Endothelial cell of umbilical vein (primary cell): ENCODE measurements at regions not wholly inside any gene's neighbourhood (a gene's known extent, or its start where the extent isn't known, plus 50 kb on each side); places are given as distances from the start of the nearest gene placed in this dataset.

Source experiments
- BruUV-seq: library from RNA; stranded (reverse); fragments of 400-500 nt; replicated peaks from 2 replicates; lab custom pipeline; 2021; lab: Mats Ljungman, UMichigan
- CTCF ChIA-PET: fragments of 300-600, 350-600 bp; sonication (Branson Sonifier 250); formaldehyde crosslinking; loops from one replicate; lab custom pipeline; 2021; ENCODE audit warnings: antibody characterized with exemption, inconsistent platforms; lab: Charles Lee
- POLR2A ChIA-PET: fragments of 300-600, 350-600 bp; sonication (Branson Sonifier 250); formaldehyde crosslinking; loops from one replicate; lab custom pipeline; 2021; ENCODE audit warnings: antibody characterized with exemption, inconsistent platforms; lab: Charles Lee
- DNase-seq: peaks from one replicate; pipeline ENCODE4 v3.0.0-alpha.2; 2011; ENCODE audit warnings: low read depth, low spot score
- FAIRE-seq: peaks from 2 replicates; lab custom pipeline; 2011; peaks lifted over from hg19 to GRCh38; lab: Jason Lieb, UNC
- H2AFZ ChIP-seq: 2 replicates; pipeline ENCODE4 v1.6.0; 2012; ENCODE audit warnings: low read depth, low read length, control low read depth, inconsistent platforms
- H3K27ac ChIP-seq: 2 replicates; pipeline ENCODE4 v1.5.1; 2011; ENCODE audit warnings: low read depth, mild to moderate bottlenecking, control low read depth, low read length, moderate library complexity; ENCODE audit not compliant: insufficient read depth
- H3K27me3 ChIP-seq, 2 experiments: 2 replicates each; pipeline versions ENCODE4 v1.6.0 to v1.6.1; 2011; ENCODE audit warnings: low read length in 2 of 2, mixed read lengths in 1 of 2; ENCODE audit not compliant: control insufficient read depth in 2 of 2, insufficient read depth in 2 of 2
- H3K36me3 ChIP-seq, 2 experiments: 2 replicates in 1 of 2; 3 replicates in 1 of 2; pipeline ENCODE4 v1.5.1; 2011; ENCODE audit warnings: low read length in 2 of 2, mild to moderate bottlenecking in 1 of 2, moderate library complexity in 1 of 2; ENCODE audit not compliant: control insufficient read depth in 2 of 2, insufficient read depth in 2 of 2; ENCODE audit errors: extremely low read depth in 1 of 2
- H3K4me1 ChIP-seq: 3 replicates; pipeline ENCODE4 v1.5.1; 2011; ENCODE audit warnings: mild to moderate bottlenecking, low read length; ENCODE audit not compliant: control insufficient read depth, insufficient read depth; ENCODE audit errors: extremely low read depth
- H3K4me2 ChIP-seq: 2 replicates; pipeline ENCODE4 v1.6.1; 2011; ENCODE audit warnings: low read length, control low read depth, mixed read lengths; ENCODE audit not compliant: insufficient read depth
- H3K4me3 ChIP-seq, 3 experiments: fragments of 200-600 bp in 1 of 3; sonication (generic), shearing (Covaris generic) in 1 of 3; replicated peaks in 1 of 3; 2 replicates each; pipeline ENCODE4 v1.5.1; 2011 to 2016; ENCODE audit warnings: control low read depth in 3 of 3, low read length in 3 of 3, mild to moderate bottlenecking in 2 of 3, inconsistent platforms in 1 of 3, low read depth in 1 of 3, moderate library complexity in 1 of 3; ENCODE audit not compliant: insufficient read depth in 1 of 3
- H3K79me2 ChIP-seq: 2 replicates; pipeline ENCODE4 v1.6.0; 2012; ENCODE audit warnings: low read length, inconsistent platforms; ENCODE audit not compliant: control insufficient read depth, insufficient read depth
- H3K9ac ChIP-seq: replicated peaks from 2 replicates; pipeline ENCODE3; 2011; ENCODE audit warnings: low read length, control low read depth; ENCODE audit not compliant: insufficient read depth; ENCODE audit errors: extremely low read depth
- H3K9me1 ChIP-seq: replicated peaks from 3 replicates; pipeline ENCODE4 v1.6.0; 2011; ENCODE audit warnings: mild to moderate bottlenecking, low read length; ENCODE audit not compliant: control insufficient read depth, insufficient read depth; ENCODE audit errors: extremely low read depth
- H3K9me3 ChIP-seq: replicated peaks from 2 replicates; pipeline ENCODE4 v1.5.1; 2012; ENCODE audit warnings: low read length, inconsistent platforms; ENCODE audit not compliant: control insufficient read depth, insufficient read depth
- H4K20me1 ChIP-seq: replicated peaks from 2 replicates; pipeline ENCODE3; 2011; ENCODE audit warnings: mild to moderate bottlenecking, low read length; ENCODE audit not compliant: control insufficient read depth, insufficient read depth; ENCODE audit errors: extremely low read depth
- CTCF ChIP-seq, 2 donors: IDR thresholded peaks; 1 replicate in 1 of 2; 2 replicates in 1 of 2; pipeline ENCODE4 v1.5.1; 2011; ENCODE audit warnings: low read length in 2 of 2, mild to moderate bottlenecking in 2 of 2, moderate library complexity in 2 of 2, control low read depth in 1 of 2, inconsistent platforms in 1 of 2, low read depth in 1 of 2; ENCODE audit not compliant: insufficient read depth in 1 of 2; ENCODE audit errors: extremely low read depth in 1 of 2
- EZH2 ChIP-seq: IDR thresholded peaks from 2 replicates; pipeline ENCODE4 v1.6.1; 2012; ENCODE audit warnings: borderline replicate concordance, low read depth, mild to moderate bottlenecking, moderate library complexity, low read length, inconsistent platforms; ENCODE audit not compliant: severe bottlenecking
- FOS ChIP-seq: IDR thresholded peaks from 2 replicates; pipeline ENCODE4 v1.6.1; 2011; ENCODE audit warnings: mild to moderate bottlenecking, low read length, moderate library complexity, borderline replicate concordance; ENCODE audit not compliant: insufficient read depth
- GATA2 ChIP-seq: IDR thresholded peaks from 2 replicates; pipeline ENCODE4 v1.7.0; 2011; ENCODE audit warnings: low read depth, mild to moderate bottlenecking, moderate library complexity, mixed read lengths, low read length; ENCODE audit not compliant: insufficient read length, insufficient read depth
- JUN ChIP-seq: IDR thresholded peaks from 2 replicates; pipeline ENCODE4 v1.6.1; 2011; ENCODE audit warnings: borderline replicate concordance, low read depth; ENCODE audit not compliant: insufficient read length, insufficient read depth
- MAX ChIP-seq: IDR thresholded peaks from 2 replicates; pipeline ENCODE4 v1.6.1; 2011; ENCODE audit not compliant: insufficient read depth, insufficient read length
- MYC ChIP-seq: IDR thresholded peaks from one replicate; pipeline ENCODE4 v1.6.1; 2011; ENCODE audit warnings: mild to moderate bottlenecking, low read depth, low read length
- POLR2A ChIP-seq: IDR thresholded peaks from 2 replicates; pipeline ENCODE4 v1.6.1; 2012; ENCODE audit warnings: low read depth, mild to moderate bottlenecking, control low read depth, low read length
- POLR2AphosphoS5 ChIP-seq: IDR thresholded peaks from 2 replicates; pipeline ENCODE4 v1.6.1; 2012; ENCODE audit warnings: low read depth, mild to moderate bottlenecking, control low read depth, low read length, moderate library complexity; ENCODE audit not compliant: insufficient read depth
- dilution Hi-C: fragments of 300-500 bp; cut with MboI; formaldehyde crosslinking; loops from one replicate; pipeline ENCODE4 v1.15.0; 2019; ENCODE audit warnings: low sequenced_read_pairs; ENCODE audit not compliant: extremely low pct_ligation_motif_present
- intact Hi-C: fragments of 100-400 bp; cut with micrococcal nuclease; formaldehyde crosslinking; loops from one replicate; pipeline ENCODE4 v1.10.0; 2022

GRCh38 chr7:54810401-54810800, 51.4 kb upstream of the SEC61G start:
- no peaks in the 10 kb centered on the region for H4K20me1 ChIP-seq
- no peak overlapping the region for H3K9ac ChIP-seq
- H3K4me1 ChIP-seq: peaks cover 22% of the 10 kb centered on the region
- TF ChIP-seq FOS: no peak
- no peak for TF ChIP-seq GATA2
- TF ChIP-seq POLR2AphosphoS5: no peak
- TF ChIP-seq MAX: no peak
- no peak for TF ChIP-seq POLR2A
- no peak for TF ChIP-seq CTCF (IDR thresholded peaks at IDR 0.05; ENCODE audit: extremely low read depth in 1 of 2, insufficient read depth in 1 of 2, low read depth in 1 of 2, low read length in 2 of 2)
- TF ChIP-seq MYC: no peak
- TF ChIP-seq JUN: no peak
- TF ChIP-seq EZH2: no peak
- H2AFZ ChIP-seq: no peak overlapping the region
- FAIRE-seq (no peak), DNase-seq (peak; percentile 24)
- POLR2A ChIA-PET: no interaction called here
- intact Hi-C loops (loop anchor here (2.0 kb wide), 1 partner anchor 322 kb away; no protein-coding TSS in a partner anchor), dilution Hi-C loops (no loop called here)
- peaks cover 11 to 13% of the 10 kb centered on the region in 2 experiments for H3K27me3 ChIP-seq
- H3K4me2 ChIP-seq: peak overlapping the region; percentile 75
- no TSS peak for BruUV-seq
- no peak overlapping the region for H3K4me3 ChIP-seq
- H3K36me3 ChIP-seq: no peaks in the 10 kb centered on the region
- H3K9me1 ChIP-seq: no peaks in the 10 kb centered on the region
- no peak overlapping the region for H3K27ac ChIP-seq
- no peaks in the 10 kb centered on the region for H3K9me3 ChIP-seq
- CTCF ChIA-PET: no interaction called here
- H3K79me2 ChIP-seq: no peaks in the 10 kb centered on the region
